ENCODE measurements at regions not wholly inside any gene's neighbourhood (a gene's known extent, or its start where the extent isn't known, plus 50 kb on each side); places are given as distances from the start of the nearest gene placed in this dataset.

DNA sequence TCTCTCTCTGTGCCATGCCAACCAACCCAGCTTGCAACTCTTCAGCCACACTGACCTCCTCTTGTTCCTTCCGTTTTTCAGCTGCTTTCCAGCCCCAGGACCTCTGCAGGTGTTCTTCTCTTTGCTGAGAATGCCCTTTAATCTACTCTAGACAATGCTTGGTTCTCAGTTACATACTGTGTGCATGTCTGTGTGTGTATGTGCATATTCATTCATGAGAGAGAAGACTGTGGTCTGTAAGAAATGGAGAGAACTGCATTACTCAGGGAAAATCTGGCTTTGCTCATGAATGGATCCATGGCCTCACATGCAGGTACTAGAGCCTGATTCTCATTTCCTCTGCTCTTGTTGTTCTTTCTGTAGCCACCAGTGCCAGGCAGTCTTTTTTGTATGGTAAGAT is 636.9 kb upstream of the TENM3 start:
- no peak for TF ChIP-seq ASH2L (IDR thresholded peaks at IDR 0.05; ENCODE audit: borderline replicate concordance, low read depth)
- no peak for TF ChIP-seq ZNF274 (IDR thresholded peaks at IDR 0.05; ENCODE audit: insufficient read depth, insufficient read length)
- TF ChIP-seq, protein P1, sequence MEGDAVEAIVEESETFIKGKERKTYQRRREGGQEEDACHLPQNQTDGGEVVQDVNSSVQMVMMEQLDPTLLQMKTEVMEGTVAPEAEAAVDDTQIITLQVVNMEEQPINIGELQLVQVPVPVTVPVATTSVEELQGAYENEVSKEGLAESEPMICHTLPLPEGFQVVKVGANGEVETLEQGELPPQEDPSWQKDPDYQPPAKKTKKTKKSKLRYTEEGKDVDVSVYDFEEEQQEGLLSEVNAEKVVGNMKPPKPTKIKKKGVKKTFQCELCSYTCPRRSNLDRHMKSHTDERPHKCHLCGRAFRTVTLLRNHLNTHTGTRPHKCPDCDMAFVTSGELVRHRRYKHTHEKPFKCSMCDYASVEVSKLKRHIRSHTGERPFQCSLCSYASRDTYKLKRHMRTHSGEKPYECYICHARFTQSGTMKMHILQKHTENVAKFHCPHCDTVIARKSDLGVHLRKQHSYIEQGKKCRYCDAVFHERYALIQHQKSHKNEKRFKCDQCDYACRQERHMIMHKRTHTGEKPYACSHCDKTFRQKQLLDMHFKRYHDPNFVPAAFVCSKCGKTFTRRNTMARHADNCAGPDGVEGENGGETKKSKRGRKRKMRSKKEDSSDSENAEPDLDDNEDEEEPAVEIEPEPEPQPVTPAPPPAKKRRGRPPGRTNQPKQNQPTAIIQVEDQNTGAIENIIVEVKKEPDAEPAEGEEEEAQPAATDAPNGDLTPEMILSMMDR (IDR thresholded peaks at IDR 0.05 in 2 of 3, conservative IDR thresholded peaks at IDR 0.05 in 1 of 3; ENCODE audit: control insufficient read depth in 2 of 3, extremely low read depth in 1 of 3, insufficient read depth in 1 of 3, low read depth in 3 of 3, low read length in 3 of 3): no peak
- TF ChIP-seq EGR1 (IDR thresholded peaks at IDR 0.05; ENCODE audit: borderline replicate concordance in 1 of 2, low read depth in 2 of 2, low read length in 2 of 2): no peak
- no peak for TF ChIP-seq NRF1 (conservative IDR thresholded peaks at IDR 0.05; ENCODE audit: low read depth, low read length)
- no peak for TF ChIP-seq WRNIP1 (IDR thresholded peaks at IDR 0.05; ENCODE audit: borderline replicate concordance, low read depth, low read length)
- TF ChIP-seq HDAC2 (IDR thresholded peaks at IDR 0.05): no peak
- TF ChIP-seq SMARCA5 (IDR thresholded peaks at IDR 0.05): no peak
- TF ChIP-seq HDAC6 (IDR thresholded peaks at IDR 0.05; ENCODE audit: unreplicated experiment): no peak
- no peak for TF ChIP-seq TAF1 (IDR thresholded peaks at IDR 0.05; ENCODE audit: borderline replicate concordance, low read depth, low read length)
- no peak for TF ChIP-seq POLR2A (IDR thresholded peaks at IDR 0.05; ENCODE audit: low read depth, low read length)
- no peak for TF ChIP-seq SREBF1 (IDR thresholded peaks at IDR 0.05; ENCODE audit: low read length)

All from GM12878 (cell line).